HG02763 (cell line): ENCODE measurements at regions not wholly inside any gene's neighbourhood (a gene's known extent, or its start where the extent isn't known, plus 50 kb on each side); places are given as distances from the start of the nearest gene placed in this dataset.

ENCODE experiments used
- ATAC-seq: cut with Tn5 transposase; IDR thresholded peaks from one replicate; pipeline ENCODE4 v1.9.1; 2021; ENCODE audit warnings: mild to moderate bottlenecking, moderate library complexity; ENCODE audit not compliant: unreplicated experiment

DNA sequence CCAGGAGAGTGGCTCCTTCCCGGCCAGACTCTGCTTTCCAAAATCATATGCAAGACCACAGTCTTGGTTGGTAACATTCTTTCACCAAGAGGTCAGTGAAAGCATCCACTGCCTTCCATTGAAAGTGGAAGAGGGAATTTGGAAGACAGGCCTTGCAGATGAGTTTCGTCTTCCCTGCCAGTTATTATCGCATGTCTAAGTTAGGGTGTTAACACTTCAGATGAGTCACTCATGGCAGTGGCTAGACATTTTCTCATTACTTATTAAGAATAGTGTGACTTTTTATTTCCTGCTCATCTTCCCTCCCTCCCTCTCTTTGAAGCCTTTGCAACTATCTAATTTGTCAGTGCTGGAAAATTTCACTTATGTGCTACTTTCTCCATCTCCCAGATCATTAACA is 102.9 kb upstream of the EPB41L3 start:
- ATAC-seq, result no peak

DNA sequence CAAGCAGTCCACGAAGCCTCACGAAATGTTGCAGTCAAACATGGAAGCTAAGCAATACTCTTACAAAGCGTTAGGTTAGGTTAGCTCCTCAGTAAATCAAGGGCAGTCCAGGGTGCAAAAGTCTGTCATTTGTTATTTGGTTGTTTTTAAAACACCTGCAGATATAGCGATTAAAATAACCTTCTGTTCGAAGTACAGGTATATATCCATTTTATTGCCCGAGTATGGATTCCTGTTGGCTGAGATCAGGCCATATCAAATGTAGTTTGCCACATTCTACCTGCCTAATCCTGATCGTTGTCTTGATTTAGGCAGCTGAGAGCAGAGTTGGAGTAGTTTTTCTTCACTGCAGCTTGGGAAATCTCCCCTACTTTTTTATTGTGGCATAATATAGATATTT is 99.5 kb upstream of the EPB41L3 start:
- no peak for ATAC-seq

DNA sequence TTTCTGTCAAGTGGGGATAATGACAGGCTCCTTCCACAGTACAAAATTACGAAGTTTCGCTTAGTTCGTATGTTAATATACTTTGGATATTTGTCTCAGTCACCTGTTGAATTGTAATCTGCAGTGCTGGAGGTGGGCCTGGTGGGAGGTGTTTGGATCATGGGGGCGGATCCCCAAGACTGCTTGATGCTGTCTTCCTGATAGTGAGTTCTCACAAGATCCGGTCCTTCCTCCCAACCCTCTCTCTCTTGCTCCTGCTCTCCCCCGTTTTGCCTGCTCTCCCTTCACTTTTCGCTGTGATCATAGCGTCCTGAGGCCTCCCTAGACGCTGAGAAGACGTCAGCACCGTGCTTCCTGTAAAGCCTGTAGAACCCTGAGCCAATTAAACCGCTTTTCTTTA is 97.1 kb upstream of the EPB41L3 start:
- ATAC-seq, result no peak

DNA sequence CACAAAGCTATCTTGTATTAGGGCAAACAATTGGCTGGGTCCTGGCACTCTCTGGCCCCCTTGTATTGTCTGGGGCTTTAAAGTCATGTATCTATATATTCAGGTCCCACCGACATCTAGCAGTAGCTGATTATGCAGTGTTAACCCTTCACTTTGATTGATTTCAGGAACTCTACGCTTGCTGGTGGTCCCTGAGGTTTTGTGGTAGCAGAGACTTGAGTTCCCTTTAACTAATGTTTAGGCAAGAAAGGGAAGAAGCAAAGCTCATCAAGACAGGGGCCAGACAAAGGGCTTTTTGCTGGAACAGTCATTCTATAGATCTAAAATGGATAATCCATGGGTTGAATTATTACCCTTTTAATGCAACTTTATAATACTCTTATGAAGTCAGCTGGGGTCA is 95.3 kb upstream of the EPB41L3 start:
- no peak for ATAC-seq

DNA sequence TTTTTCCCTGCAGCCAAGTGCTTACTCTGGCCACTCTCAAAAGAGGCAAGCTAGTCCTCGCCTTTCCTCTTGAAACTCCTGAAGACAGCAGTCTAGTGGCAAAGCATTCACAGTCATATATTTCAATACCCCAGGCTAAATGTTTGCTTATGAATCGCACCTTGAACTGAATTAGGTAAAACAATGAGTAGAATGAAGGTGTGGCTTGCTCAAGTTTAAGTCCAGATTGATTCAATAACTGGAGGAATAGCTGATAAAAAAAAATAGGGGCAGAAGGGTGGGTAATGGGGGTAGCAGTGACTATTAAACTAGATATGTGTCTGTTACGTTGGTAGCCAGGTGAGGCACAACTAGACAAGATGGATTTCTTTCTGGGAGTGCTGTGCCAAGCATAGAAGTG is 88.2 kb upstream of the EPB41L3 start:
- no peak for ATAC-seq

DNA sequence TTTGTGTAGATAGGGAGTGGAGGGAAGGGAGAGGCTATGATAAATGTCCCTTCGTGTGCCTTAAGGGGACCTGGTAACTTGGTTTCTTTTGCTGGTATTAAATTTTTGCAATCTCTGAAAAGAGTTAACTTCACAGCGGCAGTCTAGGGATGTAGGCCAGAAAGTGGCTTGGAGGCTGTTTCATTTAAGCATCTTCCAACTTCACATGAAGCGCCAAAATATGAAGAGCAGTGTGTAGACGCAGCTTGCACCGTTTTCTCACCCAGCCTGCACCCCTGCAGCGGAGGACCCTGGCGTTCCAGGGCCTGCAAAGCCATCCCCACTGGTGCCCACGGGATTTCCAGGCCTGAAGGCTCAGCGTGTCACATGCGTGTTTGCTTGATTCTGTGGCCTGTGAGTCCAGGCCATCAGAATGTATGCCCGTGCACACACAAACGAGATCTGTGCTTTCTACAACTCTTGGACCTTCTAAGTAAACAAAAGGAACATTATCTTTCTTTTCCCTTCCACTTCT is 87.2 kb upstream of the EPB41L3 start:
- no peak for ATAC-seq

DNA sequence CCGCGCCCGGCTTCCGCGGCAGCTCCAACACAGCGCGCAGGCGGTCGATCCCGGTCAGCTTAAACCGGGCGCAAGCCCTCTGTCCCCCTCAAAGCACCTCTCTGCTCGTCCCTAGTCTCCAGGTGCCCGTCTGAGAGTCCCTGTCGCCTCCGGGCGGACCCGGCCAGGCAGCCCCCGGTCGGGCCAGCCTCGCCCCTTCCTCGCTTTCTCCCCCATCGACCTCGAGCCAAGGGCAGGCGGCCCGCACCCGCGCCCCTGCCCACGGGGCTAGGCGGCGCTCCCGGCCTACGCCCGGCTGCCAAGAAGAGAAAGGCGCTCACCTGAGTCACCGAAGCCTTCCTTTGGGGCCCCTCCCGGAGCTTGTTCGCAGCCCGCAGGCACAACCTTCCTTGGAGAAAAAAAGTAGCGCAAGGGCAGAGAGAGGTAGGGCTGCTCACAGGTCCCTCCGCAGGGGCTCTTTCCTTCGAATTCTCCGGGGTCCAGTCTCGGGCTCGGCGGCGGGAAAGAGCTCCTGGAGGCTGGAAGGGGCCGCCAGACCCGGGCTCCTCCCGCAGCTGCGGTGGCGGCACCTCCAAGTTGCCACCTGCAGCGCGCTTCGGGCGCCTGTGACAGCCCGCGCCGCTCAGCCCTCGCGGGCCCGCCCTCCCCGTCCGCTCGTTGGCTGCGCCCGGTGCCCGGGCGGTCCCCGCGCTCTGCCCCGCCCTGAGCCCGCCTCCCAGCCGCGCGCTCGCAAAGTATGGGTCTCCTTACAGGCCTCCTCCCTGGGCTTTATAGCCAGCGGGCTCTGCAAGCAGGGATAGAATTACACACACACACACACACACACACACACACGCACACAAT is 86.5 kb upstream of the EPB41L3 start:
- peak; percentile 77 for ATAC-seq

DNA sequence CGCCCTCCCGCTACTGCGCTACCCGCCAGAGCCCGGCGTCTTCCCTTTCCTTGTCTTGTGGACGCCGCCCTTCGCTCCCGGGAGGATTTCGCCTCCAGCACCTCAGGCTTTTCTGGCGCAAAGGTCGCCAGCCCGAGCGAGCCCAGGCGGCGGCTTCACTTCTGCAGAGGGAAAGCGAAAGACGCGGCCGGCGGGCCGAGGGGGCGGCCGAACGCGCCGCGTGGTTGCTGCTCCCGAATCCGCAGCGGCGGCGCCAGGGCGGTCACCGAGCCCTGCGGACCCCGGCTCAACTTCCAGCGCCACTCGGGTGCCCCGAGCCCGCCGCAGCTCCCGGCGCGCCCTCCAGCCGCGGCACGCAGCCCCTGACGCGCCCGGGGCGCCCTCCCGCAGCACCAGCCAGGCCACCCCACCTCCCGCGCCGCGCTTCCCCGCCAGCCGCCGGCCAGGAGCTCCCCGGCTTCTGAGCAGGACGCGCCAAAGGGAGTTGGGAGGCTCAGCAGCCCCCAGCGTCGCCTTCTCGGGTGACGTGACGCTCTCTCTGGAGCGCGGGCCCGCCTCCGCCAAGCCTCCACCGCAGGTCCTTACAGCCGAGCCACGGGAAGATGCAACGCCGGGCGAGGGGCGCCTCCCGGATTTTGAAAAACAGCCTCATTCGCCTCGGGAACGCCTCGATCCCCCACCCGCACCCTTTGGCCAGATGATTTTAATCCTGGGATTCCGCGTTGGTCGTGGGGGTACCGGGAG is 84.9 kb upstream of the EPB41L3 start:
- no peak for ATAC-seq

DNA sequence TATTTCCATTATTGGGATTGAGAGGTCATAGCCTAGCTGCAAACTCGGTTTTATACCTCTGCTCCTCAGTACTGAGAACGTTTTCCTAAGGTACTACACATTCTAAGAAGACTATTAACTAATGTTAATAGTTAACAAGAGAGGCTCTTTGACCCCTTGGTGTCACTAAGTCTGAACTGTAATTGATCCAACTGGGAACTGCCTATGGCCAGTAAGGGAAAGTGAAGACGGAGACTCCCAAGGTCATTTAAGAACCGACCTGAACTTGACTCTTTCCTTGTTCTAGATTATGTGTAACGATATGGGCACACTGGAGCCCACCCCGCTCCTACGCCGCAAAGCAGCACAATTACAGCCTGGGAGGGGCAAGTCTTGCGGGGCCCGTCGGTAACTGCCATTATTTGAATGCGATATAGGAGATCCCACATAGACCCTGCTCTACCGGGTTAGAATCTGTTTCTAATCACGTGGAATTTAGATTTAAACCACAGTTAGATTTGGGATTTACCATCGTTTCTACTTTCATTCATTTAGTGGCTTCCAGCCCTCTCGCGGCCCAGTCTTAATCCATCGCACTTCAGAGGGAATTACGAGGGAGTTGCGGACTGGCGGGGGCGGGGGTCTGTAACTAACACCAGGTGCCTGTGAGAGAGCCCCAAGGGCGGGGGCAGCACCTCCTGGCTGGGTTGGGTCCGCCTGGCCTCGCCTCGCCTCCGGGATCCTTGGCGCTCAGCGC is 84.1 kb upstream of the EPB41L3 start:
- no peak for ATAC-seq

DNA sequence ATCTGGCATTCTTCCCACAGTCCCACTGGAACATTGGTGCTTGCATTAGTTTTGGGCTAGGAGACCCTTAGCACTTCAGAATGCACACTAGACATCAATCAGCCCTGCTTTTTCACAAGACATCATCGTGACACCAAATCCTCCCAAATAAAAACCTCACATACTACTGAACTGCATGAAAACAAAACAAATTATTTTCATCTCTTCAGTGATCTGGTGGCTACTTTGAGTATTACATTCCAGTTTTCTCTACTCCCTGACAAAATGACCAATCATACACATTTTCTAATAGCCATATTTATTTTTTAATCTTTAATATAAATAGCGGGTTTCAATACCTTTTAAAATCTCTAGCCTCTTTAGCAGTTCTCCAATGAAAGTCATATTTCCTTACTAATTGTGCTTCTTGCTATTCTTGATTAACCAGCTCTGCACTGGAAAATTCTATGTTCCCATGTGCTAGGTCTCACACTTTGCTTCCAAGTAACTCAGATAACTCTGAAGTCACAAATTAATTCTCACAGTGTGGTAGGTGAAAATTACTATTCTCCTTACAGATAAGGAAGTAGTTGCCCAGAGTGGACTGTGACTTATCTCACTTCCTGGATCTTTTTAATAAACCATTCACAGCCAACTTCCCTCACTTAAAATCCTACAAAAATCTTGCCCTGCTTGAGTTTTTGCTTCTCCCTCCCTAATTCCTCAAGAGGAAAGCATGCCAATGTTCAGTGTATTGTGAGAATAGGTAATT is 82.5 kb upstream of the EPB41L3 start:
- ATAC-seq, result no peak

DNA sequence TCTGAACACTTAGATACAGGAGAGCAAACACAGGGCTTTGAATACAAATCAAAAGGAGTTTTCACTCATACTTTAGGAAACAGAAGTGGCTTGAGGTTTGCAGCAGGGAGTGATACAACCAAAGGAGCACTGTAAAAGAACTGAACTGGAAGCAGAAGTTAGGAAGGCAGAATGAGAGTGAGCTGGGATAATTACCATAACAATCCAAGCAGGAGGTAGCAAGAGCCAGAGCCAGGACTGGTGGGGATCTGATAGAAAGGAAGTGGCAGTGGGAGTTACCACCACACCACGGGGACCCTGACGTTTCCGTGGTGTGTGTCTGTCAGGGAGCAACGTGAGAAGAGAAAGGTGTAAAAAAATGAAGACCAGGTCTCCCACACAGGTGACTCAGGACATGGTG is 81.3 kb upstream of the EPB41L3 start:
- no peak for ATAC-seq

DNA sequence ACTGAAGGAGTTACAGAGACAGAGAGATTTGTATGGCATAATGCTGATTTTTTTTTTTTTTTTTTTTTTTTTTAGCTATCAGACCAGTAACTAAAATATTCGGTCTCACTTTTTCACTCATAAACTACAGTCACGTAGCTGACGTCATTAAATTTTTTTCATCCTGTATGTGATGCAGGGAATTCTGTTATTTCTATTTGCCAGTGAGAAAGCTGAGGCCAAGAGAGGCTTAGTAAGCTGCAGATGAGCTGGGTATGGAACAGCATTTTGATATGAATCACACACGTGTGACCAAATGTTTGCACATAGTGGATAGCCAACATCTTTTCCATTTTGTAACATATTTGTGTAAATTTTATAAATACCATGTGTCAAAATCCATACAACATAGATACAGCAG is 79.1 kb upstream of the EPB41L3 start:
- ATAC-seq, result no peak

DNA sequence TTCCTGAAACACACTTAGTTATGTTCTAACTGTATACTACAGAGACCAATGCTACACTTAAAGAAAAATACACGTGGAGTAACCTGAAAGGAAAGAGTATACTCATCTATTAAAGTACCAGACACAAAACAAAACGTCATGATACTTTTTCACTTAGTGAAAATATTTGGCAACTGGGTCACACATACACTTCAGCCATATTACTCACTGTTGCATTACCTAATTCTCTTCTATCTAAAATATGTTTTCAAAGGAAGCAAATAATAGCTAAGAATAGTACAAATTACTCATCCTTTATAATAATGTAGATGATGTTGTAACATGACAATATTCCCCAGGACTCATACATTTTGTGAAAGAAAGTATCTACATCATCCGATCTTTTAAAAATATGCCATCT is 76.5 kb upstream of the EPB41L3 start:
- ATAC-seq, result no peak

DNA sequence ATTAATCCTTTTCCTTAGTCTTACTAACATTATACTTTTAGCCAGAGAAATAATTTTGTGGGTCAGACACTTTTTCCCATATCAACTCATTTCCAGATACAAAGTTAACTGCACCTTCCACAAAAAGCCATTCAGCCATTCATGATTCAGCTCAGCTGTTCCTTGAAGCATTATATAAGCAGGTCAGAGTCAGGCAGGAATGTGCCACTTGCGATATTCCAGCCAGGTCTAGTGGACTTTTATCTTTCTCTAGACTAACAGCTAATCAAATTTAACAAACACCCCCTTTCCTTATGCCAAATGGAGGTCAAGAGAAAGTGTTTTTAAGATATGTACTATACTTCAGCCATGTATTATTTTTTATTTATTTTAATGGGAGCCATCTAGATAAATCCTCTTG is 75.6 kb upstream of the EPB41L3 start:
- ATAC-seq, result no peak

DNA sequence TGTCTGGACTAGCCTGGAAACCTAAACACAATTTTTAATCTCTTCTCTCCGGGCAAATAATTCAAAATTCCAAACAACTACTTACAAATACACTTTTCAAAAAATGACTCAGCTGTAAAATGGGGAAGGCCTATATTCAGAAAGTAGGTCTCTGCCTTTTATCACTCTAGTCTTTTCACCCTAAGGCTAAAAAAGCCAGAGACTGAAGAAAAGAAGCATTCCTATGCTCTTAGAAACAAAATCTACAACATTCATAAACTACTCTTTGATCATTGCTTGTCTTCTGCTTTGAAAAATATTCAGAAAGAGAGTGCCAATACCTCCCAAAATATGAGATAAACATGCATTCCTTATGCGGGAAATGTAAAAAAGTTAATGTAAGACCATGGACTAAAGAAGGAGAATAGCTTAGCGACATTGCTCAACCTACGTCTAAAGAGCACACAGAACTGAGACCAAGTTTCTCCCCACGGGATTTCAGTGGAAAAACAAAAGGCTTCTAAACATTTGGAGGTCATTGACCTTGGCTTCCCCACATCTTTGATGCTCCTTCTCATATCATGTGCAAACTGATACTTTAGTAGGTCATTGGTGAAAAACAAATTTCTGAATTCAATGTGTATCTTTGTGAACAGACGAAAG is 74.4 kb upstream of the EPB41L3 start:
- no peak for ATAC-seq

DNA sequence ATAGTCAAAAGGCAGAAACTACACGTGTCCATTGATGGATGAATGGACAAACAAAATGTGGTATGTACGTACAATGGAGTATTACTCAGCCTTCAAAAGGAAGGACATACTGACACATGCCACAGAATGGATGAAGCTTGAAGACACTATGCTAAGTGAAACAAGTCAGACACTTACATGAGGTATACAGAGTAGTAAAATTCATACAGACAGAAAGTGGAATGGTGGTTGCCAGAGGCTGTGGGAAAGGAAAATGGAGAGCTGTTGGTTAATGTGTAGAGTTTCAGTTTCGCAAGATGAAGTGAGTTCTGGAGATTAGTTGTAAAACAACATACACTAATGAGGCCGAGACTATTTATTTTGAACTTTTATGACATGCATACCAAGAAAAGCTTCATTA is 67.4 kb upstream of the EPB41L3 start:
- ATAC-seq, result no peak

DNA sequence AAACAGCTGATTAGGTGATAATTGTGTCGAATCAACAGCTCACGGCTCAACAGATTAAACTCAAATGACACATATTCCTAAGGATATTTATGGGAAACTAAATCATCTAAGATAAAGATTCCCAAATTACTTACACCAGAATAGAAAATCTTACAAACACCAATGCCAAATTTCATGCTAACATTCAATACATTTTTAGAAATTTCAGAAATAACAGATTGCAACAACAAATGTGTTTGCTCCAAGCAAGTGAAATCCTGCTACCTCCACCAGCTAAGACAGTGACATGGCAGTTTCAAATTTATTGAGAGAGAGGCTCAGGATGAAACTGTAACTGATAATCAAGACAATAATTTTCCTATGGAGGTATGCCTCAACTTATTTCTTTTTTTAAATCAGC is 65.0 kb upstream of the EPB41L3 start:
- ATAC-seq, result no peak

DNA sequence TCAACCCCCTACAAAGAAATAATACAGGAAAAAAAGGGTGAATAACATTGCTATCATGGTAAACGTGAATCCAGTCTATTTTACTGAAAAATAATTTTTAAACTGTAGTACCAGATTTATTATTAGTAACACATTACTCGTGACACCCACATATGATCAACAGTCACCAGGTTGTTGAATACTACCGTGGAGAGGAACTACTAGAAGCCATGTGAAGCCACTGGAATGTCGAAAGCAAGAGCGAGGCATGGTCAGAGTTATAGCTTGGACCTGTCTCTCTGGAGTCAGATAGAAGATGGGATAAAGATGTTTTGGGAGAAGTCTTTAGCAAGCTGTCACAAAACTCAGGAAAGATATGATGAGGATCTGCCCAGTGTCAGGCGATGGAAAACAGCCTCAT is 63.2 kb upstream of the EPB41L3 start:
- ATAC-seq, result no peak

DNA sequence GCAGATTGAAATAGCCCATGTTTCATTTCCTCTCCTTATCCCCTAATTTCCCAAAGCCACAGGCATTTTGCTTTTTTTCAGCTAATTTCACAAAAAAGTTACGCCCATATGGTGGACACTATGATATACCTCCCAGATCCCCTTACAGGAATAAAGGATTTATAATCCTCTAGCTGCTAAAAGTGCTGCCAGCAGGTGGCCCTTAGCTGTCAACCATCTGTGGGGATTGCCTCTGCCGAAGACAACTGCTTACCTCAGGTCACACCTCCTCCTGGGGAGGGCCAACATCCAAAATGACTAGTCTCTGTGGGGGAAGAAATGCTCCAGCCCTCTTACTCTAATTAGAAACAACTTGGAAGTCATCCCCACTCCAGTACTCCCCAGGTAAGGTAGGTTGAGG is 61.0 kb upstream of the EPB41L3 start:
- no peak for ATAC-seq

DNA sequence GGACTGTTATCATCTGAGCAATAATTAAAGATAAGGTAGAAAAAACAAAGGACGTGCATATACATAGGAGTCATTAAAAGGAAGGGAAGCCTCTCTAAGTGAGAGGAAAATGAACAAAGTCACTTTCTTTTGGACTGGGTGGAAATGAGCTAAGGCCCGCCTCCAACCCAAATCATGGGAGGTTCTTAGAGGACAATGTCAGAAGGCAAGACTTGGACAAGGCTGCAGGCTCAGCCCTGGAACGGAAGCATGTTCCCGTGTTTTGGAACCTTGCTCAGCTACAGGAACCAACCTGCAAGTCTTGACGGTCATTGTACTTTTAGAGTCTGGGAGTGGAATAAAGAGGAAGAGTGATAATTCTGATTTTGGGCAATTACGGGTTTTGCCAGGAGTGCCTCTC is 59.4 kb upstream of the EPB41L3 start:
- ATAC-seq, result no peak
